ENCODE measurements at regions not wholly inside any gene's neighbourhood (a gene's known extent, or its start where the extent isn't known, plus 50 kb on each side); places are given as distances from the start of the nearest gene placed in this dataset.

GRCh38 chr9:1125741-1126140 is 75.6 kb downstream of the DMRT2 start:
- intact Hi-C loops (cut with micrococcal nuclease) (no loop called here), dilution Hi-C loops (cut with MboI; ENCODE audit: extremely low pct_ligation_motif_present, low sequenced_read_pairs) (no loop called here)
- H3K79me2 ChIP-seq (ENCODE audit: control insufficient read depth, insufficient read depth, low read length), result no peaks in the 10 kb centered on the region
- ChIA-PET POLR2A (no interaction called here), CTCF (no interaction called here)
- no peak overlapping the region for H2AFZ ChIP-seq (ENCODE audit: low read depth, low read length)
- no peak overlapping the region for H3K4me2 ChIP-seq (ENCODE audit: insufficient read depth, low read length)
- H3K9ac ChIP-seq (replicated peaks; ENCODE audit: extremely low read depth, insufficient read depth, low read length), result no peak overlapping the region
- H3K4me1 ChIP-seq (ENCODE audit: control insufficient read depth, extremely low read depth, insufficient read depth, low read length), result no peaks in the 10 kb centered on the region
- BruUV-seq (replicated peaks), result no TSS peak
- FAIRE-seq (no peak), DNase-seq (ENCODE audit: low read depth, low spot score) (no peak)
- no peaks in the 10 kb centered on the region for H3K9me3 ChIP-seq (replicated peaks; ENCODE audit: control insufficient read depth, insufficient read depth, low read length)
- H3K27me3 ChIP-seq (ENCODE audit: control insufficient read depth in 2 of 2, insufficient read depth in 2 of 2, low read length in 2 of 2), result no peaks in the 10 kb centered on the region
- TF ChIP-seq CTCF (IDR thresholded peaks at IDR 0.05; ENCODE audit: extremely low read depth in 1 of 2, insufficient read depth in 1 of 2, low read depth in 1 of 2, low read length in 2 of 2), result no peak
- TF ChIP-seq EZH2 (IDR thresholded peaks at IDR 0.05; ENCODE audit: borderline replicate concordance, low read depth, low read length, severe bottlenecking), result no peak
- TF ChIP-seq MAX (IDR thresholded peaks at IDR 0.05; ENCODE audit: insufficient read depth, insufficient read length), result no peak
- TF ChIP-seq POLR2AphosphoS5 (IDR thresholded peaks at IDR 0.05; ENCODE audit: insufficient read depth, low read depth, low read length), result no peak
- TF ChIP-seq FOS (IDR thresholded peaks at IDR 0.05; ENCODE audit: borderline replicate concordance, insufficient read depth, low read length), result no peak
- TF ChIP-seq JUN (IDR thresholded peaks at IDR 0.05; ENCODE audit: borderline replicate concordance, insufficient read depth, insufficient read length, low read depth), result no peak
- H3K36me3 ChIP-seq (ENCODE audit: control insufficient read depth in 2 of 2, extremely low read depth in 1 of 2, insufficient read depth in 2 of 2, low read length in 2 of 2), result no peaks in the 10 kb centered on the region
- H4K20me1 ChIP-seq (replicated peaks; ENCODE audit: control insufficient read depth, extremely low read depth, insufficient read depth, low read length), result no peaks in the 10 kb centered on the region
- H3K9me1 ChIP-seq (replicated peaks; ENCODE audit: control insufficient read depth, extremely low read depth, insufficient read depth, low read length), result no peaks in the 10 kb centered on the region
- H3K4me3 ChIP-seq (replicated peaks in 1 of 3; ENCODE audit: insufficient read depth in 1 of 3, low read depth in 1 of 3, low read length in 3 of 3), result no peak overlapping the region
- H3K27ac ChIP-seq (ENCODE audit: insufficient read depth, low read depth, low read length), result no peak overlapping the region

- H3K27me3 ChIP-seq (ENCODE audit: control insufficient read depth in 2 of 2, insufficient read depth in 2 of 2, low read length in 2 of 2), result no peaks in the 10 kb centered on the region
- dilution Hi-C loops (cut with MboI; ENCODE audit: extremely low pct_ligation_motif_present, low sequenced_read_pairs) (no loop called here), intact Hi-C loops (cut with micrococcal nuclease) (no loop called here)
Observed at GRCh38 chr9:1128046-1128445, 77.9 kb downstream of the DMRT2 start.

More at GRCh38 chr9:1128046-1128445, 77.9 kb downstream of the DMRT2 start:
- ChIA-PET CTCF (no interaction called here), POLR2A (no interaction called here)
- no peak overlapping the region for H3K9ac ChIP-seq (replicated peaks; ENCODE audit: extremely low read depth, insufficient read depth, low read length)
- DNase-seq (ENCODE audit: low read depth, low spot score) (no peak), FAIRE-seq (no peak)
- H3K9me3 ChIP-seq (replicated peaks; ENCODE audit: control insufficient read depth, insufficient read depth, low read length), result no peaks in the 10 kb centered on the region
- no peak overlapping the region for H3K27ac ChIP-seq (ENCODE audit: insufficient read depth, low read depth, low read length)
- TF ChIP-seq EZH2 (IDR thresholded peaks at IDR 0.05; ENCODE audit: borderline replicate concordance, low read depth, low read length, severe bottlenecking), result no peak
- no peaks in the 10 kb centered on the region for H3K4me1 ChIP-seq (ENCODE audit: control insufficient read depth, extremely low read depth, insufficient read depth, low read length)
- no peaks in the 10 kb centered on the region for H3K9me1 ChIP-seq (replicated peaks; ENCODE audit: control insufficient read depth, extremely low read depth, insufficient read depth, low read length)
- H2AFZ ChIP-seq (ENCODE audit: low read depth, low read length), result no peak overlapping the region
- no TSS peak for BruUV-seq (replicated peaks)
- no peaks in the 10 kb centered on the region for H4K20me1 ChIP-seq (replicated peaks; ENCODE audit: control insufficient read depth, extremely low read depth, insufficient read depth, low read length)
- H3K79me2 ChIP-seq (ENCODE audit: control insufficient read depth, insufficient read depth, low read length), result no peaks in the 10 kb centered on the region
- H3K4me2 ChIP-seq (ENCODE audit: insufficient read depth, low read length), result no peak overlapping the region
- H3K36me3 ChIP-seq (ENCODE audit: control insufficient read depth in 2 of 2, extremely low read depth in 1 of 2, insufficient read depth in 2 of 2, low read length in 2 of 2), result no peaks in the 10 kb centered on the region
- H3K4me3 ChIP-seq (replicated peaks in 1 of 3; ENCODE audit: insufficient read depth in 1 of 3, low read depth in 1 of 3, low read length in 3 of 3), result no peak overlapping the region

Measured in endothelial cell of umbilical vein (primary cell).